T-helper 2 cell treated with Interferon-gamma antibody and Interleukin-4, amounts not matched to agents 5 μg/mL and 100 μg/mL, for 36 hours (primary cell): ENCODE measurements at regions not wholly inside any gene's neighbourhood (a gene's known extent, or its start where the extent isn't known, plus 50 kb on each side); places are given as distances from the start of the nearest gene placed in this dataset.

Experiments used
- DNase-seq: peaks from one replicate; pipeline ENCODE4 v3.0.0; 2021; ENCODE audit warnings: low spot score
- H3K27ac Mint-ChIP-seq: one replicate; pipeline ENCODE4 v1.8.0; 2021; ENCODE audit warnings: mild to moderate bottlenecking, mixed read lengths
- H3K27me3 Mint-ChIP-seq: one replicate; pipeline ENCODE4 v1.8.0; 2021; ENCODE audit warnings: low read depth, mixed read lengths
- H3K36me3 Mint-ChIP-seq: one replicate; pipeline ENCODE4 v1.8.0; 2021; ENCODE audit warnings: low read depth, mixed read lengths
- H3K4me1 Mint-ChIP-seq: one replicate; pipeline ENCODE4 v1.8.0; 2021; ENCODE audit warnings: low read depth, mixed read lengths
- H3K4me3 Mint-ChIP-seq: one replicate; pipeline ENCODE4 v1.8.0; 2022; ENCODE audit warnings: mild to moderate bottlenecking, moderate library complexity, mixed read lengths
- H3K9me3 Mint-ChIP-seq: one replicate; pipeline ENCODE4 v1.8.0; 2021; ENCODE audit warnings: mixed read lengths

GRCh38 chr5:173719731-173720082 lies 103.3 kb upstream of the BOD1 start:
- no peaks in the 10 kb centered on the region for H3K9me3 Mint-ChIP-seq
- no peak overlapping the region for H3K27ac Mint-ChIP-seq
- no peak overlapping the region for H3K4me3 Mint-ChIP-seq
- H3K4me1 Mint-ChIP-seq, result no peaks in the 10 kb centered on the region
- no peak for DNase-seq
- H3K36me3 Mint-ChIP-seq, result no peaks in the 10 kb centered on the region
- no peaks in the 10 kb centered on the region for H3K27me3 Mint-ChIP-seq

DNA sequence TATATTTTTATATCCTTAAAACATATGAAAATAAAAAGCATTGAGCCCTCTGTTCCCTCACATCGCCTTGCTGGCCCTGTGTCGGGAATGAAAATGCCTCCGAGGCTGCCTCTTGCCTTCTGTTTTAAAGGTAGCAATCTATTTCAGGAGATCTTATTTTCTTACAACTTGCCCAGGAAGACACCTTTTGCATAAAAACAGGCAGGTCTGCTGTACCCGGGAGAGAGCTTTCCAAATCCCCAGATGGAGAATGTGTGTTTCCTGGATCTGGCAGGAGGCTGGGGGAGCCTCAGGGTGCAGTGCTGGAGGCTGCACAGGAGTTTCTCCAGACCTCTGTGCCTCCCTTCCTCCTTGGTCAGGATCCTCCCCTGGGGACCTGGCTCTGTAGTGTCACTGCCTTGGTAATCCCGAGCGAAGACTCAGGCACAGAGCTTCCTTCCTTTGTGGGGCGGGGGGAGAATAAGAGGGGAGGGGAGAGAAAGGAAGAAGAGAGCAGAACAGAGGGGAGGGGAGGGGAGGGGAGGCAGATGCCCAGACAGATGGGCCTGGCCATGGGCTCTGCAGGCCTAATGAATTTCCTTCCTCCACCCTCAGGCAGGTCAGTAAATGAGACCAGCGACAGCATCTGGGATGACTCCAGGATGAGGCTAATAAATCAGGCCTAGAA lies 104.0 kb upstream of the BOD1 start:
- H3K27ac Mint-ChIP-seq, result no peak overlapping the region
- DNase-seq, result no peak
- no peaks in the 10 kb centered on the region for H3K4me1 Mint-ChIP-seq
- no peaks in the 10 kb centered on the region for H3K36me3 Mint-ChIP-seq
- H3K9me3 Mint-ChIP-seq, result no peaks in the 10 kb centered on the region
- H3K27me3 Mint-ChIP-seq, result no peaks in the 10 kb centered on the region
- H3K4me3 Mint-ChIP-seq, result no peak overlapping the region

GRCh38 chr5:173720953-173721600 lies 104.6 kb upstream of the BOD1 start:
- Mint-ChIP-seq H3K36me3 (no peaks in the 10 kb centered on the region), H3K4me3 (no peak overlapping the region), H3K27ac (no peak overlapping the region), H3K4me1 (no peaks in the 10 kb centered on the region), H3K9me3 (no peaks in the 10 kb centered on the region), H3K27me3 (no peaks in the 10 kb centered on the region)
- DNase-seq, result no peak

GRCh38 chr5:173721601-173722232 lies 105.3 kb upstream of the BOD1 start:
- H3K36me3 Mint-ChIP-seq, result no peaks in the 10 kb centered on the region
- H3K4me1 Mint-ChIP-seq, result no peaks in the 10 kb centered on the region
- H3K27me3 Mint-ChIP-seq, result no peaks in the 10 kb centered on the region
- H3K9me3 Mint-ChIP-seq, result no peaks in the 10 kb centered on the region
- H3K27ac Mint-ChIP-seq, result no peak overlapping the region
- H3K4me3 Mint-ChIP-seq, result no peak overlapping the region
- DNase-seq, result no peak

DNA sequence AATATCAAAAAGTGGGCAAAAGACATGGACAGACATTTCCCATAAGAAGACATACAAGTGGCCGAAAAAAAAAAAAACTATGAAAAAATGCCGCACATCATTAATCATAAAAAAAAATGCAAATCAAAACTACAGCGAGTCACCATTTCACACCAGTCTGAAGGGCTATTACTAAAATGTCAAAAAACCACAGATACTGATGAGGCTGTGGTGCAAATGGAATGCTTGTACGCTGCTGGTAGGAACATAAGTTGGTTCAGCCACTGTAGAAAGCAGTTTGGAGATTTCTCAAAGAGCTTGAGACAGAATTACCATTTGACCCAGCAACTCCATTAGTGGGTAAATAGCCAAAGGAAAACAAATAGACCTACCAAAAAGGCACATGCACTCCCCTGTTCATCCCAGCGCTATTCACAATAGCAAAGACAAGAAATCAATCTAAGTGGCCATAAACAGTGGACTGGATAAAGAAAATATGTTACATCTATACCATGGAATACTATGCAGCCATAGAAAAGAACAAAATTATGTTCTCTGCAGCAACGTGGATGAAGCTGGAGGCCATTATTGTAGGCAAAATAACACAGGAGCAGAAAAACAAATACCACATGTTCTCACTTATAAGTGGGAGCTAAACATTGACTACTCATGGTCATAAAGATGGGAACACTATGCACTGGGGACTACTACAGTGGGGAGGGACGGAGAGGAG lies 110.6 kb upstream of the BOD1 start:
- DNase-seq, result no peak
- Mint-ChIP-seq H3K36me3 (no peaks in the 10 kb centered on the region), H3K9me3 (no peaks in the 10 kb centered on the region), H3K4me1 (no peaks in the 10 kb centered on the region), H3K27me3 (no peaks in the 10 kb centered on the region), H3K27ac (no peak overlapping the region), H3K4me3 (no peak overlapping the region)

DNA sequence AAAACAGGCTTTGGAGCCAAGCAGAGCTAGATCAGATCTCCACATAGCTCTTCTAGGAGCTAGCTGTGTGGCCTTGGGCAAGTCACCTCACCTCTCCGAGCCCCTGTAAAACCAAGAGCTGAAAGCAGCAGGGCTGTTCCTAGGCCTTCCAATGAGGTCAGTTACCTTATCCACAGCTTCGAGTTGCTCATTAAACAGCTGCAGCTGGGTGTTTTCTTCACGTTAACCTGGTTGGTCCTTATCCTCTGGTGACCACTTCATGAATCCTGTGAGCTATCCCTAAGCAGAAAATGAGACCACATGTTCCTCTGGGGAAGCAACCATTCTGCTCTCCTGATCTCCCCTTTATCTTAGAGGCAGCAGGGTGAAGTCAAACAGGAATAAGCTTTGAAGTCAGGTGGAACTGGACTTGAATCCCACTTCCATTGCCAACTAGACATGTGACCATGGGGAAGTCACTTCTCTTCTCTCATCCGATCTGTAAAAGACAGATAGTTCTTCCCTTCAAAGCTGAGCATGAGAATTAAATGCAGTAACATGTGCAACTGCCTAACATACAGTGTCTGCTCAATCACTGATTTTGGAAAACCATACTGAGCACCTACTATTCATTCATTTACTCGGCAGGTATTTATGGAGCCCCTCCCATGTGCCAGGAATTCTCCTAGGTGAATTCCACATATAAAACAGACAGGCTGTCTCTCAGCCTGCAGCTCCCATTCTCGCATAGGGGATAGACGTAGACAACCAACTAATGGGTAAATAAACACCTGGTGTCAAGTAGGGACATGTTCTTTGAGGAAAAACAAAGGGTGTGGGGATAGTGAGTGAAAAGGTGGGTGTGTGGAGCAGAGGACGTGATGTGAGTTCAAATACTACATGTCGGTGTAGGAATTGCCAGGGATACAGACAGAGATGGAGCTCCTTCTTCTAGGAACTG lies 111.7 kb upstream of the BOD1 start:
- Mint-ChIP-seq H3K9me3 (no peaks in the 10 kb centered on the region), H3K4me3 (no peak overlapping the region), H3K27ac (no peak overlapping the region), H3K27me3 (no peaks in the 10 kb centered on the region), H3K36me3 (no peaks in the 10 kb centered on the region), H3K4me1 (no peaks in the 10 kb centered on the region)
- DNase-seq, result no peak

GRCh38 chr5:173729079-173729765 lies 112.8 kb upstream of the BOD1 start:
- no peak for DNase-seq
- H3K27me3 Mint-ChIP-seq, result no peaks in the 10 kb centered on the region
- no peaks in the 10 kb centered on the region for H3K36me3 Mint-ChIP-seq
- H3K9me3 Mint-ChIP-seq, result no peaks in the 10 kb centered on the region
- H3K4me1 Mint-ChIP-seq, result no peaks in the 10 kb centered on the region
- H3K27ac Mint-ChIP-seq, result no peak overlapping the region
- H3K4me3 Mint-ChIP-seq, result no peak overlapping the region

- Mint-ChIP-seq H3K9me3 (no peaks in the 10 kb centered on the region), H3K36me3 (no peaks in the 10 kb centered on the region), H3K4me3 (no peak overlapping the region), H3K4me1 (no peaks in the 10 kb centered on the region), H3K27me3 (no peaks in the 10 kb centered on the region), H3K27ac (no peak overlapping the region)
- DNase-seq, result no peak
Measured at GRCh38 chr5:173730632-173731298, 114.3 kb upstream of the BOD1 start.

DNA sequence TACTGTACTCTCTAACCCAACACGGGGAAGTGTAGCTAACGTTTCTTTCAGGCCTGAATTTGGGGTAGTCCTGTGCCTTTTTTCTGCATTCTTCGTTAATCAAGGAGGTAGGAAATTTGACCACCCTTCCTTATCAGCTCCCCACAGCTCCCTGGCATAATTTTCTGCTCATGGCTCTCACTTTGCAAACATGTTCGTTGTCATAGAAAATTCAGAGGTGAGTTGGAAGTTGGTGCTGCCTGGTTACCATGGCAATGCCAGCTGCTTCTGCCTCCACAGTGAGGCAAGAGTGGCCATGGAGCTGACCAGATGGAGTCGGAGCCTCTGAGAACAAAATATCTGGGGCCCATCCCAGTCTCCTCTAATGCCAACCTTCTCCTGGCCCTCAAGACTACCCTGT lies 116.6 kb upstream of the BOD1 start:
- H3K4me1 Mint-ChIP-seq, result no peaks in the 10 kb centered on the region
- no peaks in the 10 kb centered on the region for H3K27me3 Mint-ChIP-seq
- no peaks in the 10 kb centered on the region for H3K36me3 Mint-ChIP-seq
- H3K27ac Mint-ChIP-seq, result no peak overlapping the region
- no peak for DNase-seq
- no peaks in the 10 kb centered on the region for H3K9me3 Mint-ChIP-seq
- no peak overlapping the region for H3K4me3 Mint-ChIP-seq

GRCh38 chr5:173733425-173733824 lies 117.0 kb upstream of the BOD1 start:
- no peak for DNase-seq
- Mint-ChIP-seq H3K4me1 (no peaks in the 10 kb centered on the region), H3K27me3 (no peaks in the 10 kb centered on the region), H3K27ac (no peak overlapping the region), H3K9me3 (no peaks in the 10 kb centered on the region), H3K4me3 (no peak overlapping the region), H3K36me3 (no peaks in the 10 kb centered on the region)

- H3K27ac Mint-ChIP-seq, result no peak overlapping the region
- no peaks in the 10 kb centered on the region for H3K36me3 Mint-ChIP-seq
- no peaks in the 10 kb centered on the region for H3K9me3 Mint-ChIP-seq
- no peak for DNase-seq
- H3K4me1 Mint-ChIP-seq, result no peaks in the 10 kb centered on the region
- H3K4me3 Mint-ChIP-seq, result no peak overlapping the region
- no peaks in the 10 kb centered on the region for H3K27me3 Mint-ChIP-seq
Measured at GRCh38 chr5:173733831-173734501, 117.5 kb upstream of the BOD1 start.

GRCh38 chr5:173734716-173735115 lies 118.3 kb upstream of the BOD1 start:
- no peaks in the 10 kb centered on the region for H3K27me3 Mint-ChIP-seq
- no peak overlapping the region for H3K27ac Mint-ChIP-seq
- H3K9me3 Mint-ChIP-seq, result no peaks in the 10 kb centered on the region
- no peak overlapping the region for H3K4me3 Mint-ChIP-seq
- H3K4me1 Mint-ChIP-seq, result no peaks in the 10 kb centered on the region
- DNase-seq, result no peak
- H3K36me3 Mint-ChIP-seq, result no peaks in the 10 kb centered on the region
